ENCODE measurements at regions not wholly inside any gene's neighbourhood (a gene's known extent, or its start where the extent isn't known, plus 50 kb on each side); places are given as distances from the start of the nearest gene placed in this dataset.

DNA sequence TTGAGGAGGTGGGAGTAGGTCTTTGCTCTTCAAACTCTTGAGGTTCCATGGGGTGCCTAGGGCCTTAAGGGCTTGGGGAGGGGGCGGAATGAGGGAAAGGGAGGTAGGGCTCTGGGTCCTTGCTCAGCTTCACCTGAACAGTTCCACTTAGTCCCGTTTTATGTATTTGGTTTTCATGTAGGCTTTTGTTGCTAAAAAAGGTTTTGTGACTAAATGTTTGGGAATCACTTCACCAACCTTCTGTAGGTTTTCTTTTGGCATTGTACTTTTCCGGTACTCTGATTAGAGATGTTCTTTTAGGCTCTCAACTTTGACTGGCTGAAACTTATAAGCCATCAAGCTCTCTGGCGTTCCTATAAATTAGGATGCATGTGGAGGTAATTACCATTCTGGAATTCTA is 108.1 kb downstream of the MYCN start:
- TF ChIP-seq, protein P1, sequence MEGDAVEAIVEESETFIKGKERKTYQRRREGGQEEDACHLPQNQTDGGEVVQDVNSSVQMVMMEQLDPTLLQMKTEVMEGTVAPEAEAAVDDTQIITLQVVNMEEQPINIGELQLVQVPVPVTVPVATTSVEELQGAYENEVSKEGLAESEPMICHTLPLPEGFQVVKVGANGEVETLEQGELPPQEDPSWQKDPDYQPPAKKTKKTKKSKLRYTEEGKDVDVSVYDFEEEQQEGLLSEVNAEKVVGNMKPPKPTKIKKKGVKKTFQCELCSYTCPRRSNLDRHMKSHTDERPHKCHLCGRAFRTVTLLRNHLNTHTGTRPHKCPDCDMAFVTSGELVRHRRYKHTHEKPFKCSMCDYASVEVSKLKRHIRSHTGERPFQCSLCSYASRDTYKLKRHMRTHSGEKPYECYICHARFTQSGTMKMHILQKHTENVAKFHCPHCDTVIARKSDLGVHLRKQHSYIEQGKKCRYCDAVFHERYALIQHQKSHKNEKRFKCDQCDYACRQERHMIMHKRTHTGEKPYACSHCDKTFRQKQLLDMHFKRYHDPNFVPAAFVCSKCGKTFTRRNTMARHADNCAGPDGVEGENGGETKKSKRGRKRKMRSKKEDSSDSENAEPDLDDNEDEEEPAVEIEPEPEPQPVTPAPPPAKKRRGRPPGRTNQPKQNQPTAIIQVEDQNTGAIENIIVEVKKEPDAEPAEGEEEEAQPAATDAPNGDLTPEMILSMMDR (IDR thresholded peaks at IDR 0.05): no peak
- TF ChIP-seq POLR2A (IDR thresholded peaks at IDR 0.05): no peak
- TF ChIP-seq POLR2AphosphoS5 (IDR thresholded peaks at IDR 0.05): no peak
